CD4-positive, alpha-beta T cell (primary cell): ENCODE measurements at regions not wholly inside any gene's neighbourhood (a gene's known extent, or its start where the extent isn't known, plus 50 kb on each side); places are given as distances from the start of the nearest gene placed in this dataset.

Experiments used
- ATAC-seq: fragments of 200-7000 bp; cut with Tn5 transposase; one replicate; pipeline ENCODE4 v1.10.0; 2022; ENCODE audit warnings: mild to moderate bottlenecking; ENCODE audit not compliant: poor library complexity
- CTCF ChIA-PET: fragments of 350-600 bp; sonication (Branson Sonifier 250); formaldehyde crosslinking; loops from one replicate; lab custom pipeline; 2021; ENCODE audit warnings: antibody characterized with exemption, inconsistent platforms; lab: Charles Lee
- POLR2A ChIA-PET: fragments of 350-600 bp; sonication (Branson Sonifier 250); formaldehyde crosslinking; loops from one replicate; lab custom pipeline; 2021; ENCODE audit warnings: antibody characterized with exemption, inconsistent platforms; lab: Charles Lee
- DNase-seq, 14 experiments: peaks; one replicate each; pipeline ENCODE4 v3.0.0-alpha.2; 2013 to 2020; ENCODE audit warnings: mixed read lengths in 2 of 14
- H3K27ac ChIP-seq, 2 donors: one replicate each; pipeline versions ENCODE4 v1.5.1 to v1.7.0; 2013; ENCODE audit warnings: low read length in 2 of 2, low read depth in 1 of 2, mild to moderate bottlenecking in 1 of 2
- H3K27me3 ChIP-seq, 2 experiments: 1 replicate in 1 of 2; 2 replicates in 1 of 2; pipeline versions ENCODE4 v1.6.1 to v1.7.0; 2013; ENCODE audit warnings: low read length in 2 of 2, control low read depth in 1 of 2, mild to moderate bottlenecking in 1 of 2, moderate library complexity in 1 of 2; ENCODE audit not compliant: insufficient read depth in 2 of 2, control insufficient read depth in 1 of 2
- H3K36me3 ChIP-seq: one replicate; pipeline ENCODE4 v1.6.1; 2013; ENCODE audit warnings: low read length, control low read depth; ENCODE audit not compliant: insufficient read depth
- H3K4me1 ChIP-seq: one replicate; pipeline ENCODE4 v1.6.1; 2013; ENCODE audit warnings: low read length, control low read depth; ENCODE audit not compliant: insufficient read depth
- H3K4me3 ChIP-seq: one replicate; pipeline ENCODE4 v1.5.1; 2013; ENCODE audit warnings: mild to moderate bottlenecking, low read length, moderate library complexity
- H3K9me3 ChIP-seq, 2 experiments: 1 replicate in 1 of 2; 2 replicates in 1 of 2; pipeline versions ENCODE4 v1.6.1 to v1.7.0; 2013; ENCODE audit warnings: low read length in 2 of 2, mild to moderate bottlenecking in 2 of 2, control low read depth in 1 of 2, moderate library complexity in 1 of 2; ENCODE audit not compliant: control insufficient read depth in 1 of 2, insufficient read depth in 1 of 2
- H3K27ac Mint-ChIP-seq: one replicate; pipeline ENCODE4 v1.8.0; 2020; ENCODE audit warnings: mixed read lengths
- H3K27me3 Mint-ChIP-seq: one replicate; pipeline ENCODE4 v1.8.0; 2021; ENCODE audit warnings: mixed read lengths
- H3K36me3 Mint-ChIP-seq: one replicate; pipeline ENCODE4 v1.8.0; 2021; ENCODE audit warnings: low read depth, mixed read lengths
- H3K4me1 Mint-ChIP-seq: one replicate; pipeline ENCODE4 v1.8.0; 2021; ENCODE audit warnings: low read depth, mixed read lengths
- H3K4me3 Mint-ChIP-seq: one replicate; pipeline ENCODE4 v1.8.0; 2020; ENCODE audit warnings: mild to moderate bottlenecking, mixed read lengths
- H3K9me3 Mint-ChIP-seq: one replicate; pipeline ENCODE4 v1.8.0; 2020; ENCODE audit warnings: mixed read lengths
- CTCF ChIP-seq: fragments of 200-600 bp; IDR thresholded peaks from one replicate; pipeline ENCODE4 v1.8.0; 2022; ENCODE audit warnings: antibody characterized with exemption, mild to moderate bottlenecking
- intact Hi-C, 2 experiments: fragments of 100-400 bp; cut with DNase I in 1 of 2; cut with micrococcal nuclease in 1 of 2; formaldehyde crosslinking; loops; one replicate each; pipeline versions ENCODE4 v1.15.1 to v1.9.0; 2023 to 2025; cut with DNase I, micrococcal nuclease

GRCh38 chr7:67764289-67764688 lies 767.7 kb downstream of the TYW1 start:
- DNase-seq: no peak
- intact Hi-C loops: no loop called here
- H3K27ac Mint-ChIP-seq: no peak overlapping the region
- H3K27me3 ChIP-seq: no peaks in the 10 kb centered on the region
- POLR2A ChIA-PET: no interaction called here
- no peak overlapping the region for H3K27ac ChIP-seq
- no peak for TF ChIP-seq CTCF
- H3K36me3 ChIP-seq: no peaks in the 10 kb centered on the region
- CTCF ChIA-PET: no interaction called here
- H3K27me3 Mint-ChIP-seq: no peaks in the 10 kb centered on the region
- ATAC-seq: no peak
- H3K36me3 Mint-ChIP-seq: no peaks in the 10 kb centered on the region
- no peak overlapping the region for H3K4me3 ChIP-seq
- no peaks in the 10 kb centered on the region for H3K4me1 Mint-ChIP-seq
- peaks cover 5 to 10% of the 10 kb centered on the region in 2 experiments for H3K9me3 ChIP-seq
- no peak overlapping the region for H3K4me3 Mint-ChIP-seq
- peaks cover 13% of the 10 kb centered on the region for H3K9me3 Mint-ChIP-seq
- no peaks in the 10 kb centered on the region for H3K4me1 ChIP-seq

GRCh38 chr7:67765481-67766175 lies 769.0 kb downstream of the TYW1 start:
- no peak overlapping the region for H3K27ac ChIP-seq
- no peak overlapping the region for H3K4me3 ChIP-seq
- no peaks in the 10 kb centered on the region for H3K36me3 Mint-ChIP-seq

DNA sequence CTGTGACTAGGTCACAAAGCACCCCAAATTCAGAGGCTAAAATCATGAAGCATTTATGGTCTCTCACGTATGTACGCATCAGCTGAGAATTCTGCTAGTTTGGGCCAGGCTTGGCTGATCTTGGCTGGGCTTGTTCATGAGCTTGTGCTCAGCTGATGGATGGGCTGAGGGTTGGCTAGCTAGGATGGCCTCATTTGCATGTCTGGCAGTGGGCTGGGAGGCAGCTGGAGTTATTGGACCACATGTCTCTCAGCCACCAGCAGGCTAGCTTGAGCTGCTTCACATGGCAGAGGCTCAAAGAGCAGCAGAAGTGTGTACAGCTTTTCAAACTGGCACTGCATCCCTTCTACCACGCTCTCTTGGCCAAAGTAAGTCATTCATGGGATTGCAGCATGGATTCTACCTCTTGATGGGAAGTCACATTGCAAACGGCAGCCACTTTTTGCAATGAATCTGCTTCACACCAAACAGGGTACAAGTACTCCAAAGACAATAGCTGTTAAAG lies 770.3 kb downstream of the TYW1 start:
- CTCF ChIA-PET: no interaction called here
- H3K36me3 Mint-ChIP-seq: no peaks in the 10 kb centered on the region
- TF ChIP-seq CTCF: no peak
- Histone ChIP-seq H3K4me3 (no peak overlapping the region), H3K36me3 (no peaks in the 10 kb centered on the region), H3K27me3 (no peaks in the 10 kb centered on the region), H3K4me1 (no peaks in the 10 kb centered on the region), H3K9me3 (peaks cover 5 to 20% of the 10 kb centered on the region in 2 experiments), H3K27ac (no peak overlapping the region)
- POLR2A ChIA-PET: no interaction called here
- peaks cover 12% of the 10 kb centered on the region for H3K9me3 Mint-ChIP-seq
- ATAC-seq (no peak), DNase-seq (no peak)
- no peaks in the 10 kb centered on the region for H3K27me3 Mint-ChIP-seq
- H3K27ac Mint-ChIP-seq: no peak overlapping the region
- no peak overlapping the region for H3K4me3 Mint-ChIP-seq
- intact Hi-C loops: no loop called here
- no peaks in the 10 kb centered on the region for H3K4me1 Mint-ChIP-seq

More at GRCh38 chr7:67765481-67766175, 769.0 kb downstream of the TYW1 start:
- Histone ChIP-seq H3K9me3 (peaks cover 5 to 13% of the 10 kb centered on the region in 2 experiments), H3K4me1 (no peaks in the 10 kb centered on the region), H3K27me3 (no peaks in the 10 kb centered on the region), H3K36me3 (no peaks in the 10 kb centered on the region)
- Mint-ChIP-seq H3K27ac (no peak overlapping the region), H3K9me3 (peaks cover 13% of the 10 kb centered on the region), H3K27me3 (no peaks in the 10 kb centered on the region), H3K4me1 (no peaks in the 10 kb centered on the region), H3K4me3 (no peak overlapping the region)
- no peak for TF ChIP-seq CTCF
- ChIA-PET CTCF (no interaction called here), POLR2A (no interaction called here)
- ATAC-seq: no peak
- intact Hi-C loops: no loop called here
- no peak for DNase-seq
